Heart left ventricle (tissue), 13 donors: ENCODE measurements at regions not wholly inside any gene's neighbourhood (a gene's known extent, or its start where the extent isn't known, plus 50 kb on each side); places are given as distances from the start of the nearest gene placed in this dataset.

Source experiments
- CTCF ChIP-seq, 12 donors: fragments of 200-600 bp; sonication (generic) in 4 of 12; IDR thresholded peaks; one replicate each; pipeline versions ENCODE4 v1.5.0 to v1.8.0; 2018 to 2022; ENCODE audit warnings: antibody characterized with exemption in 12 of 12, mild to moderate bottlenecking in 5 of 12
- POLR2A ChIP-seq, 2 donors: fragments of 450-650 bp; IDR thresholded peaks; one replicate each; pipeline ENCODE4 v1.6.1; 2017; ENCODE audit warnings: antibody characterized with exemption in 2 of 2, mild to moderate bottlenecking in 2 of 2, moderate library complexity in 2 of 2
- donor health status: ischemic (EF 13 %, LVEDD 7.1; RV severe dilation, severe dysfunction).
- donor health status: DM: no; HTN: yes; CAD: no.
- donor health status: DM: no; HTN: no; CAD: no.
- donor health status: ischemic (EF 25% LVEDD 6.9; RV normal size, moderate dysfunction).
- donor health status: ischemic (EF 25% LVEDD 5.7; RV mildly dilated, moderate dysfunction).
- donor health status: ischemic (EF 35%, LVEDD 5.7; RV mildly dilated, moderate dysfunction).
- donor health status: nonischemic (EF 11% LVEDD 7.7; RV severe dilation, severe dysfunction).
- donor health status: DM: yes; HTN: yes; CAD: no.
- donor health status: PGD.
- donor health status: ischemic (EF 29% LVEDD 5.4; RV normal size, mild dysfunction).
- donor health status: nonischemic (EF 23%, LVEDD 6.1; RV moderate dilation, normal function).

- no peak for TF ChIP-seq CTCF (IDR thresholded peaks at IDR 0.05)
- no peak for TF ChIP-seq POLR2A (IDR thresholded peaks at IDR 0.05)
These were observed 206.5 kb upstream of the ADGRL2 start for GRCh38 chr1:81594206-81594605.
